ENCODE measurements at regions not wholly inside any gene's neighbourhood (a gene's known extent, or its start where the extent isn't known, plus 50 kb on each side); places are given as distances from the start of the nearest gene placed in this dataset.

- intact Hi-C loops (cut with micrococcal nuclease): no loop called here
- ChIA-PET CTCF (interaction anchor here (1.0 kb wide), 1 partner anchor 9 kb away, joined by 3 read pairs; no protein-coding TSS in a partner anchor), POLR2A (no interaction called here)
- Mint-ChIP-seq H3K9me3 (no peaks in the 10 kb centered on the region), H3K27ac (no peak overlapping the region), H3K27me3 (no peaks in the 10 kb centered on the region), H3K4me3 (no peak overlapping the region), H3K4me1 (ENCODE audit: low read depth) (no peaks in the 10 kb centered on the region), H3K36me3 (ENCODE audit: low read depth) (no peaks in the 10 kb centered on the region)
- DNase-seq (no peak), ATAC-seq (no peak)
- no peak for TF ChIP-seq CTCF (IDR thresholded peaks at IDR 0.05)
These were observed 208.7 kb upstream of the SLC35G4 start for GRCh38 chr18:11400703-11401102.

- Mint-ChIP-seq H3K4me1 (ENCODE audit: low read depth) (no peaks in the 10 kb centered on the region), H3K27ac (no peak overlapping the region), H3K27me3 (no peaks in the 10 kb centered on the region), H3K9me3 (no peaks in the 10 kb centered on the region), H3K36me3 (ENCODE audit: low read depth) (no peaks in the 10 kb centered on the region), H3K4me3 (no peak overlapping the region)
- TF ChIP-seq CTCF (IDR thresholded peaks at IDR 0.05): no peak
- POLR2A ChIA-PET: no interaction called here
- ATAC-seq: no peak
- CTCF ChIA-PET: no interaction called here
- DNase-seq: no peak
- intact Hi-C loops (cut with micrococcal nuclease): no loop called here
These were observed 210.8 kb upstream of the SLC35G4 start for GRCh38 chr18:11398625-11399024.

GRCh38 chr18:11392980-11393885 is 216.2 kb upstream of the SLC35G4 start:
- intact Hi-C loops (cut with micrococcal nuclease): no loop called here
- TF ChIP-seq CTCF (IDR thresholded peaks at IDR 0.05): no peak
- DNase-seq: no peak
- H3K27me3 Mint-ChIP-seq: no peaks in the 10 kb centered on the region
- H3K4me1 Mint-ChIP-seq (ENCODE audit: low read depth): no peaks in the 10 kb centered on the region
- ChIA-PET CTCF (no interaction called here), POLR2A (interaction anchor here (0.9 kb wide), 1 partner anchor 9 kb away, joined by 3 read pairs; no protein-coding TSS in a partner anchor)
- ATAC-seq: no peak
- H3K9me3 Mint-ChIP-seq: no peaks in the 10 kb centered on the region
- H3K4me3 Mint-ChIP-seq: no peak overlapping the region
- H3K27ac Mint-ChIP-seq: no peak overlapping the region
- no peaks in the 10 kb centered on the region for H3K36me3 Mint-ChIP-seq (ENCODE audit: low read depth)

- DNase-seq: no peak
- no peaks in the 10 kb centered on the region for H3K36me3 Mint-ChIP-seq (ENCODE audit: low read depth)
- no peak for TF ChIP-seq CTCF (IDR thresholded peaks at IDR 0.05)
- intact Hi-C loops (cut with micrococcal nuclease): no loop called here
- no peaks in the 10 kb centered on the region for H3K4me1 Mint-ChIP-seq (ENCODE audit: low read depth)
- H3K4me3 Mint-ChIP-seq: no peak overlapping the region
- no peak overlapping the region for H3K27ac Mint-ChIP-seq
- no peaks in the 10 kb centered on the region for H3K27me3 Mint-ChIP-seq
- CTCF ChIA-PET: no interaction called here
- H3K9me3 Mint-ChIP-seq: no peaks in the 10 kb centered on the region
- POLR2A ChIA-PET: no interaction called here
- ATAC-seq: no peak
These were observed 217.1 kb upstream of the SLC35G4 start for GRCh38 chr18:11392292-11392691.

DNA sequence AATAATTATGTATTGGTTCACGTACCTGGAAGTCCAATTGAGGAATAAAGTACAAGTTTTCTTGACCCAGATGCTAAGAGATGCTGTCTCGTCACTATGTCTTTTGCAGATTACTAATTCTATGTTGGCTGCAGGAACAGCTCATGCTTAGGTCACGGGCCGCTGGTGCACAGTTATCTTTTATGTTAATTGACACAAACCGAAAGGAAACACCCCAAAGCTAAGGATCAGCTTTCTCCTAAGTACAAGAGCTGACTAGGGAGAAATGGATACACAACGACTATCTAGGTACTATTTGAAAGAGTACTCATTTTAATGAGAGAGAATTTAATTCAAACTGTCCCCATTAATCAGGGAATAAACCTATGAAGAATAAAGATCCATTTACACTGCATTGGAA is 217.7 kb upstream of the SLC35G4 start:
- ATAC-seq: no peak
- no peaks in the 10 kb centered on the region for H3K9me3 Mint-ChIP-seq
- H3K27ac Mint-ChIP-seq: no peak overlapping the region
- TF ChIP-seq CTCF (IDR thresholded peaks at IDR 0.05): no peak
- no peak for DNase-seq
- ChIA-PET CTCF (interaction anchor here (0.9 kb wide), 1 partner anchor 9 kb away, joined by 3 read pairs; no protein-coding TSS in a partner anchor), POLR2A (no interaction called here)
- intact Hi-C loops (cut with micrococcal nuclease): no loop called here
- H3K36me3 Mint-ChIP-seq (ENCODE audit: low read depth): no peaks in the 10 kb centered on the region
- no peaks in the 10 kb centered on the region for H3K4me1 Mint-ChIP-seq (ENCODE audit: low read depth)
- no peak overlapping the region for H3K4me3 Mint-ChIP-seq
- no peaks in the 10 kb centered on the region for H3K27me3 Mint-ChIP-seq
